ENCODE measurements at regions not wholly inside any gene's neighbourhood (a gene's known extent, or its start where the extent isn't known, plus 50 kb on each side); places are given as distances from the start of the nearest gene placed in this dataset.

- no peak overlapping the region for H3K27ac Mint-ChIP-seq
These were observed 197.5 kb upstream of the TSC22D2 start for GRCh38 chr3:150210461-150211110.

More at GRCh38 chr3:150210461-150211110, 197.5 kb upstream of the TSC22D2 start:
- H3K4me3 Mint-ChIP-seq = no peak overlapping the region
- H3K9me3 Mint-ChIP-seq = peaks cover 15% of the 10 kb centered on the region
- CTCF ChIA-PET = interaction anchor here (0.7 to 2.4 kb wide), 10 partner anchors 9 to 274 kb away, joined by 3 to 15 read pairs (median 6); no protein-coding TSS in a partner anchor
- POLR2A ChIA-PET = interaction anchor here (1.2 kb wide), 1 partner anchor 10 kb away, joined by 3 read pairs; no protein-coding TSS in a partner anchor
- no peak for DNase-seq (ENCODE audit: low spot score)
- H3K36me3 Mint-ChIP-seq = peaks cover 11% of the 10 kb centered on the region; the same call in 1 of the 2 replicates
- no peaks in the 10 kb centered on the region; the same call in 1 of the 2 replicates for H3K27me3 Mint-ChIP-seq (ENCODE audit: low read depth)
- peak; percentile 91 for ATAC-seq
- no peak for TF ChIP-seq E2F5 (CRISPR knock-in tag; IDR thresholded peaks at IDR 0.05)
- no peak for TF ChIP-seq JAZF1 (CRISPR knock-in tag; IDR thresholded peaks at IDR 0.05)
- TF ChIP-seq OVOL2 (CRISPR knock-in tag; IDR thresholded peaks at IDR 0.05; ENCODE audit: borderline replicate concordance) = no peak
- TF ChIP-seq, protein P1, sequence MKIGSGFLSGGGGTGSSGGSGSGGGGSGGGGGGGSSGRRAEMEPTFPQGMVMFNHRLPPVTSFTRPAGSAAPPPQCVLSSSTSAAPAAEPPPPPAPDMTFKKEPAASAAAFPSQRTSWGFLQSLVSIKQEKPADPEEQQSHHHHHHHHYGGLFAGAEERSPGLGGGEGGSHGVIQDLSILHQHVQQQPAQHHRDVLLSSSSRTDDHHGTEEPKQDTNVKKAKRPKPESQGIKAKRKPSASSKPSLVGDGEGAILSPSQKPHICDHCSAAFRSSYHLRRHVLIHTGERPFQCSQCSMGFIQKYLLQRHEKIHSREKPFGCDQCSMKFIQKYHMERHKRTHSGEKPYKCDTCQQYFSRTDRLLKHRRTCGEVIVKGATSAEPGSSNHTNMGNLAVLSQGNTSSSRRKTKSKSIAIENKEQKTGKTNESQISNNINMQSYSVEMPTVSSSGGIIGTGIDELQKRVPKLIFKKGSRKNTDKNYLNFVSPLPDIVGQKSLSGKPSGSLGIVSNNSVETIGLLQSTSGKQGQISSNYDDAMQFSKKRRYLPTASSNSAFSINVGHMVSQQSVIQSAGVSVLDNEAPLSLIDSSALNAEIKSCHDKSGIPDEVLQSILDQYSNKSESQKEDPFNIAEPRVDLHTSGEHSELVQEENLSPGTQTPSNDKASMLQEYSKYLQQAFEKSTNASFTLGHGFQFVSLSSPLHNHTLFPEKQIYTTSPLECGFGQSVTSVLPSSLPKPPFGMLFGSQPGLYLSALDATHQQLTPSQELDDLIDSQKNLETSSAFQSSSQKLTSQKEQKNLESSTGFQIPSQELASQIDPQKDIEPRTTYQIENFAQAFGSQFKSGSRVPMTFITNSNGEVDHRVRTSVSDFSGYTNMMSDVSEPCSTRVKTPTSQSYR (CRISPR knock-in tag; IDR thresholded peaks at IDR 0.05) = no peak
- TF ChIP-seq AFF4 (CRISPR knock-in tag; IDR thresholded peaks at IDR 0.05; ENCODE audit: borderline replicate concordance) = no peak
- no peak for TF ChIP-seq SMAD3 (CRISPR knock-in tag; IDR thresholded peaks at IDR 0.05; ENCODE audit: borderline replicate concordance)
- TF ChIP-seq IRF2 (CRISPR knock-in tag; IDR thresholded peaks at IDR 0.05; ENCODE audit: borderline replicate concordance, low read depth) = no peak
- no peak for TF ChIP-seq GTF2I (CRISPR knock-in tag; conservative IDR thresholded peaks at IDR 0.05)
- TF ChIP-seq ELF4 (CRISPR knock-in tag; IDR thresholded peaks at IDR 0.05; ENCODE audit: low read depth) = no peak
- no peak for TF ChIP-seq ZBTB21 (CRISPR knock-in tag; IDR thresholded peaks at IDR 0.05; ENCODE audit: borderline replicate concordance)
- TF ChIP-seq, protein P2, sequence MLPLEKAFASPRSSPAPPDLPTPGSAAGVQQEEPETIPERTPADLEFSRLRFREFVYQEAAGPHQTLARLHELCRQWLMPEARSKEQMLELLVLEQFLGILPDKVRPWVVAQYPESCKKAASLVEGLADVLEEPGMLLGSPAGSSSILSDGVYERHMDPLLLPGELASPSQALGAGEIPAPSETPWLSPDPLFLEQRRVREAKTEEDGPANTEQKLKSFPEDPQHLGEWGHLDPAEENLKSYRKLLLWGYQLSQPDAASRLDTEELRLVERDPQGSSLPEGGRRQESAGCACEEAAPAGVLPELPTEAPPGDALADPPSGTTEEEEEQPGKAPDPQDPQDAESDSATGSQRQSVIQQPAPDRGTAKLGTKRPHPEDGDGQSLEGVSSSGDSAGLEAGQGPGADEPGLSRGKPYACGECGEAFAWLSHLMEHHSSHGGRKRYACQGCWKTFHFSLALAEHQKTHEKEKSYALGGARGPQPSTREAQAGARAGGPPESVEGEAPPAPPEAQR (CRISPR knock-in tag; IDR thresholded peaks at IDR 0.05) = no peak
- no peak for TF ChIP-seq ATF2 (CRISPR knock-in tag; IDR thresholded peaks at IDR 0.05; ENCODE audit: borderline replicate concordance, low read depth)
- TF ChIP-seq ZNF317 (CRISPR knock-in tag; IDR thresholded peaks at IDR 0.05; ENCODE audit: borderline replicate concordance, low read depth) = no peak
- TF ChIP-seq, protein P3, sequence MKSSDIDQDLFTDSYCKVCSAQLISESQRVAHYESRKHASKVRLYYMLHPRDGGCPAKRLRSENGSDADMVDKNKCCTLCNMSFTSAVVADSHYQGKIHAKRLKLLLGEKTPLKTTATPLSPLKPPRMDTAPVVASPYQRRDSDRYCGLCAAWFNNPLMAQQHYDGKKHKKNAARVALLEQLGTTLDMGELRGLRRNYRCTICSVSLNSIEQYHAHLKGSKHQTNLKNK (CRISPR knock-in tag; IDR thresholded peaks at IDR 0.05) = no peak
- no peak for TF ChIP-seq KAT7 (CRISPR knock-in tag; IDR thresholded peaks at IDR 0.05; ENCODE audit: borderline replicate concordance)
- TF ChIP-seq ETV6 (CRISPR knock-in tag; IDR thresholded peaks at IDR 0.05) = no peak
- TF ChIP-seq, protein P4, sequence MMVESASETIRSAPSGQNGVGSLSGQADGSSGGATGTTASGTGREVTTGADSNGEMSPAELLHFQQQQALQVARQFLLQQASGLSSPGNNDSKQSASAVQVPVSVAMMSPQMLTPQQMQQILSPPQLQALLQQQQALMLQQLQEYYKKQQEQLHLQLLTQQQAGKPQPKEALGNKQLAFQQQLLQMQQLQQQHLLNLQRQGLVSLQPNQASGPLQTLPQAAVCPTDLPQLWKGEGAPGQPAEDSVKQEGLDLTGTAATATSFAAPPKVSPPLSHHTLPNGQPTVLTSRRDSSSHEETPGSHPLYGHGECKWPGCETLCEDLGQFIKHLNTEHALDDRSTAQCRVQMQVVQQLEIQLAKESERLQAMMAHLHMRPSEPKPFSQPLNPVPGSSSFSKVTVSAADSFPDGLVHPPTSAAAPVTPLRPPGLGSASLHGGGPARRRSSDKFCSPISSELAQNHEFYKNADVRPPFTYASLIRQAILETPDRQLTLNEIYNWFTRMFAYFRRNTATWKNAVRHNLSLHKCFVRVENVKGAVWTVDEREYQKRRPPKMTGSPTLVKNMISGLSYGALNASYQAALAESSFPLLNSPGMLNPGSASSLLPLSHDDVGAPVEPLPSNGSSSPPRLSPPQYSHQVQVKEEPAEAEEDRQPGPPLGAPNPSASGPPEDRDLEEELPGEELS (CRISPR knock-in tag; IDR thresholded peaks at IDR 0.05) = no peak
- H3K4me1 Mint-ChIP-seq = peaks cover 20% of the 10 kb centered on the region
